HG02870 (cell line): ENCODE measurements at regions not wholly inside any gene's neighbourhood (a gene's known extent, or its start where the extent isn't known, plus 50 kb on each side); places are given as distances from the start of the nearest gene placed in this dataset.
"Not testable (repeated sequence)": the region's sequence is repeated elsewhere in the genome, so short reads cannot be mapped to it uniquely, and the experiment has no call there.

Experiments used
- ATAC-seq: cut with Tn5 transposase; IDR thresholded peaks from one replicate; pipeline ENCODE4 v1.9.1; 2021; ENCODE audit warnings: mild to moderate bottlenecking, moderate library complexity; ENCODE audit not compliant: unreplicated experiment

- ATAC-seq = no peak
Measured at GRCh38 chr15:93748710-93749109, 482.7 kb upstream of the MCTP2 start.

DNA sequence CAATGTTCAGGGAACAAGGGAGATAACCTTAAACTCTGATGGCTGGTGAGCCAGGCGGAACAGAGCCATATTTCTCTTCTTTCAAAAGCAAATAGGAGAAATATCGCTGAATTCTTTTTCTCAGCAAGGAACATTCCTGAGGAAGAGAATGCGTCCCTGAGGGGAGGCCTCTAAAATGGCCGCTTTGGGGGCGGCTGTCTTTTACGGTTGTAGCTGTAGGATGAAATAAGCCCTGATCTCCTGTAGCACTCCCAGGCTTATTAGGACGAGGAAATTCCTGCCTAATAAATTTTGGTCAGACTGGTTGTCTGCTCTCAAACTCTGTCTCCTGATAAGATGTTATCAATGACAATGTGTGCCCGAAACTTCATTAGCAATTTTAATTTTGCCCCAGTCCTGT is 496.4 kb upstream of the MCTP2 start:
- ATAC-seq = not testable (repeated sequence)

DNA sequence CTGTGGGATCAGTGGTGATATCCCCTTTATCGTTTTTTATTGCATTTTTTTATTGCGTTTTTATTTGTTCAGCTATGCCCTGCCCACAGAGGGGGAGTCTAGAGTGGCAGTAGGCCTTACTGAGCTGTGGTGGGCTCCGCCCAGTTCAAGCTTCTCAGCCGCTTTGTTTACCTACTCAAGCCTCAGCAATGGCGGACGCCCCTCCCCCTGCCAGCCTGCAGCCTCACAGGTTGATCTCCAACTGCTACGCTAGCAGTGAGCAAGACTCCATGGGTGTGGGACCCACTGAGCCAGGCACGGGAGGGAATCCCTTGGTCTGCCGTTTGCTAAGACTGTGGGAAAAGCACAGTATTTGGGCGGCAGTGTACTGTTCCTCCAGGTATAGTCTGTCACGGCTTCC is 500.6 kb upstream of the MCTP2 start:
- no peak for ATAC-seq

DNA sequence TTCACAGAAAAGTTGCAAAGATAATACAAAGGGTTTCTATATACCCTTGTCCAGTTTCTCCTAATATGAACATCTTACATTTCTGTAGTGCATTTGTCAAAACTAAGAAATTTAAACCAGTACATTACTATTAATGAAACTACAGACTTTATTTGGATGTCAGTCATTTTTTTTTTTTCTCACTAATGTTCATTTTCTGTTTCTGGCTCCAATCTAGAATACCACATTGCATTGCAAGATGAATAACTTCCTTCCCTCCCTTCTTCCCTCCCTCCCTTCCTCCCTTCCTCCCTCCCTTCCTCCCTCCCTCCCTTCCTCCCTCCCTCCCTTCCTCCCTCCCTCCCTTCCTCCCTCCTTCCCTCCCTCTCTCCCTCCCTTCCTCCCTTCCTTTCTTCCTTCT is 509.2 kb upstream of the MCTP2 start:
- ATAC-seq = no peak

- ATAC-seq = no peak
Measured at GRCh38 chr15:93720607-93721006, 510.8 kb upstream of the MCTP2 start.

DNA sequence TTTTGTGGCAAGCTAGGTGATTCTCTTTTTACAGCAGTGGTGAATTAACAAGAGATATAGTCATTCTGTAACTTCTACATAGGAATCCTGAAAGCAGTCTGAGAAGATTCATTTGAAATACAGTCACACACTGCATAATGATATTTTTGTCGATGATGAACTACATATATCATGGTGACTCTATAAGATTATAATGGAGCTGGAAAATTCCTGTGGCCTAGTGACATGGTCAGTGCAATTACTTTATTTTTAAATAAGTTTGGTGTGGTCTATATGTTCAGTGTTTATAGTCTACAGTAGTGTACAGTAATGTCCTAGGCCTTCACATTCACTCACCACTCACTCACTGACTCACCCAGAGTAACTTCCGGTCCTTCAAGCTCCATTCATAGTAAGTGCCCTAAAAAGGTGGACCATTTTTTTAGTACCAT is 511.4 kb upstream of the MCTP2 start:
- no peak for ATAC-seq

GRCh38 chr15:93716615-93717231 is 514.6 kb upstream of the MCTP2 start:
- no peak for ATAC-seq

DNA sequence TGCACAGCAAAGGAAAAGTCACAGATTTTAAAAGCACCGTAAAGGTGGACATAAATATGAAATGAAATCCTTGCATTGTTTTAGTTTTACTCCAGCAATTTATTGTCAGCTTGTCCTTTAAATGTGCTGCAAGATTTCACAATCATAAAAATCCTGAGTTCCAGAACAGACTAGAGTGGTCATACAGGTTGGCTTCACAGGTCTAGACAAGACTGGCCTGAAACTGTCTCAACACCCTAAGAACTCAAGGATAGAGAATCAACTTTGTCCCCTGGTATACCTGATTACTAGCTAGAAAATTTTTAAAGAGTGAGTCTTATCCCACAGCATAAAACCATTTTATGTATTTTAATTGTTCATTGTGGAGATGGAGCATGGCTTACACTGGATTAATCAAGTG is 521.7 kb upstream of the MCTP2 start:
- ATAC-seq = no peak

DNA sequence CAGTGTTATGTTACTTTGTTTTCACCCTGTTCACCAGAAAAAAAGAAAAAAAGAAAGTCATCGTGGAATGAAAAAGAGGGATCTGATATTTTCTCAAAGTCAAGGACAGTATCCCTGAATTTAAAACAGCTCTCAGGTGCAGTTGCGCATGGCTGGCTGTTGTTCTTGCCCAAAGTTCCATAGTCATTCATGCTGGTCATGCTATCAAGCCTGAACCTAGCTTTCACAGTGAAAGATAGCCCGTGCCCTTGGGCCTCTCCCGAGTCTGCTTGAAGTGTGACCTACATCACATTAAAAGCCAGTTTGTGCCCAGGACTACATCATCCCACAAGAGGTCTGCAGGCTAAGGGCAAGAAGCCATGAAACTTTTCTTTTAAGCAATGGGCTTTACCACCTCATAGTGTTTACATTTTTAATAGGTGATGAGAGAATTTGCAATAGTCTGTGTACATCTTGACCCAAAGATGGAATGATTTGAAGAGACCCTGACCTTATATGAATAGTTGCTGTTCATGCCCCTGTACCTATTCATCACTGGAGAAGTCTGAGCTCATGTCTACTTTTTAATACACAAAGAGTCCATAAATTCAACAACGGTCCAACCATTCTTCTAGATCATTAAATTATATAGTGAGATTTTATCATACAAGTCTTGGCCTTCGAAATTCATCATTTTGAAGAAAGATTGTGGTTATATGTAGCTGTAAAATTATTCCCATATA is 522.5 kb upstream of the MCTP2 start:
- no peak for ATAC-seq

- no peak for ATAC-seq
Measured at GRCh38 chr15:93707751-93708150, 523.6 kb upstream of the MCTP2 start.

DNA sequence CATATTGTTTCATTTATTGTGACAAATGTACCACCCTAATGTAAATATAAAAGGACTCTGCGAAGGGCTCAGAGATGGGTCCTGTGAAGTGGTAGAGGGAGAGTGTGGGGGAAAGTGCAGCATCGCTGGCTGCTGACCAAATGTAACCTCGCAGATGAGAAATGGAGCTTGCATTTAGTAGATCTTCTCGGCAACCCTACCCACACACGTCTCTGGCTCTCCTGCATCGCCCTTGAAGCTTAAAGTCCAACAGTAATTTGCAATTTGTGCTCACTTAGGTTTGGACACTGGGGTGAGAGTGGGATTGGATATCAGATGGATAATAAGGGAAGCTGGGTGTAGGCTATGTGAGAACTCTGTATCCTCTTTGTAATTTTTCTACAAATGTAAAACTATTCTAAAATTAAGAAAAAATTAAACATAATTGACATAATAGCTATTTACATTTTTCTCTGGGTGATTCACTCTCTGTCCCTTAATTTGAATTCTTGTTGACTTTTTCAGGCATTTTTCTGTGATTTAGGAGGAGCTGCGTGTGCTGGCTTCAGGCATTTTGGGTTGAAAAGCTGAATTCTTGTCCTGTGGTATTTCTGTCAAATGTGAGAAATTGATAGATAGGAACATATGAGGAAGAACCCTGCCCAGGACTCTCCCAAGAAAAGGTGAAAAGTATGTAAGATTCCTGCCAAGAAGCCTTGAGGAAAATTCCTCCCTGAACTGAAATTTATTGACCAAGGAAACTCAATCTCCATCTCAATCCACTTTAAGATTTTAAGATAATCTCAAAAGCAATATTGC is 524.7 kb upstream of the MCTP2 start:
- ATAC-seq = no peak

DNA sequence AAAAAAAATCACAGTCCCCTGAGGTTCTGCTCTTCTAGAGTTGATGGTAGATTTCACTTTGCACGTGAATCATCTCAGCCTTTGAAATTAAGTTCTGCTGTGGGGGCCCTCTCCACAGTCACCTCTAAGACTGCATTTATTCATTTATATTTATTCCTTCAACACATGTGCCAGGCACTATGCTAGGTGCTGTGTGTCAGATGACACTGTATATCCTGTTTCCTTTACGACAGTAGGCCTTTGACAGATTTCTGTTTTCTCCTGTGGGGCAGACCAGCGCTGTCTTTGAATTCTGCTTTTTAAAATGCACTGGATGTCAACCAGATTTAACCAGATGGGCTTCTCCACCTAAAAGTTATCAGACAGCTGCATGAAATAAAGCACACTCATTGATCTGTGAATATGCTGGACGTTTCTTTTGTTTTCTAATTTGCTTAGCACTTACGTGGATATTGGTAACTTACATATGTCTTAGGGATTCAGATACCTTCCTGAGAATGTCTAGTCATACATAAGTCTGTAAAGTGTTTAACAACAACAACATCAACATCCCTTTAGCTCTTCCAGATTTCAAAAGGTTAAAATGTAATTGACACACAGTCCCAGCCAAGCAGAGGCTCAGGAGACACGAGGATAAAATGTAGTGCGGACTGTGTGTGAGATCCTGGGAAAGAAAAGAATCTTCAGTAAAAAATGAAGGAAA is 525.5 kb upstream of the MCTP2 start:
- no peak for ATAC-seq

- no peak for ATAC-seq
Measured at GRCh38 chr15:93703092-93703739, 528.1 kb upstream of the MCTP2 start.

DNA sequence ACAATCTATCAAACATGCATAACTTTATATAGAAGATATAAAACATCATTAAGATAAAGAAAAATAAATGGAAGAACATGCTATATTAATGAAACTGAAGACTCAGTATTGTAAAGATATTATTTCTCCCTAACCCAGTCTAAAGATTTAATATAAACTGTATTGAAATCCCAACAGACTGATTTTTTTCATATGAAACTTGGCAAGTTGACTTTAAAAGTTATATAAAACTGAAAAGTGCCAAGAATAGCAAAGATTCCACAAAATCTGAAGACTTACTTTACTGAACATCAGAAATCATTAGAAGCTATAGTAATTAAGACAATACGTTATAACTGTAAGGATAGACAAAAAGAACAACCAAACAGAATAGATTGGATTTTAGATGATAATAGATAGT is 531.3 kb upstream of the MCTP2 start:
- ATAC-seq = no peak

DNA sequence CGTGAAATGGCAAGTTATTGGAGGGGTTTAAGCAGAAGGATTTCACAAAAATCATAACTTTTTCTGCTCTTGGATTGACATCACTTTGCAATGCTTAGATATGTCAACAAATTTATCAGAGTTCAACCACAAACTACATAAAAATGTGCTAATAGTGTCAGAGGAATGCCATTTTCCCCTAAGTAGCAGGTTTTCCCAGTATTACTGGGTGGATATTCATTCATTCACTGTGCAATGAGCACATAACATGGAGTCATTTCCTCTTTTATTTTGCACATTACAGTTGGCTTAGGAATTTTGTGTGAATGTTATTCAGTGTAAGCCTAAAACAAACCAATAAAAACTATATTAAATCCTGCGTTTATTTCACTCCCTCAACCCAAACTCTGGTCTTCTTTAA is 537.3 kb upstream of the MCTP2 start:
- no peak for ATAC-seq

- no peak for ATAC-seq
Measured at GRCh38 chr15:93683651-93684050, 547.7 kb upstream of the MCTP2 start.

- ATAC-seq = no peak
Measured at GRCh38 chr15:93671387-93671943, 559.9 kb upstream of the MCTP2 start.

DNA sequence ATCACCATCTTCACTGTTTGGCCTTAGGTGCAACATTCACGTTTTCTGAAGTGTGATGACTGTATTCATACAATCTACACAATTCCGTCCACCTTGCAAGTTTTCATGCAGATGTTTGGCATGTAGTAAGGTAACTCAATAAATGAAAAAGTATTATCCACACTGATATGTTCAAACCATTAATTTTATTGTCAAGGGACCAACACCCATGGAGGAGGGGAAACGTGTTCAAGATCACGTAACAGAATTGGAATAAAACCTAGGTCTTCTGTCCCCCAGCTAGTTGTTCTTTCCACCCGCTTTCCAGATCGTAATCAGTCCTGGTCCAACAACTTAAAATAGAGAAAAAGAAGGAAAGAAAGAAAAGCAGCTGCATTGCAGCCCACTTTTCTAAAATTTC is 560.4 kb upstream of the MCTP2 start:
- no peak for ATAC-seq

DNA sequence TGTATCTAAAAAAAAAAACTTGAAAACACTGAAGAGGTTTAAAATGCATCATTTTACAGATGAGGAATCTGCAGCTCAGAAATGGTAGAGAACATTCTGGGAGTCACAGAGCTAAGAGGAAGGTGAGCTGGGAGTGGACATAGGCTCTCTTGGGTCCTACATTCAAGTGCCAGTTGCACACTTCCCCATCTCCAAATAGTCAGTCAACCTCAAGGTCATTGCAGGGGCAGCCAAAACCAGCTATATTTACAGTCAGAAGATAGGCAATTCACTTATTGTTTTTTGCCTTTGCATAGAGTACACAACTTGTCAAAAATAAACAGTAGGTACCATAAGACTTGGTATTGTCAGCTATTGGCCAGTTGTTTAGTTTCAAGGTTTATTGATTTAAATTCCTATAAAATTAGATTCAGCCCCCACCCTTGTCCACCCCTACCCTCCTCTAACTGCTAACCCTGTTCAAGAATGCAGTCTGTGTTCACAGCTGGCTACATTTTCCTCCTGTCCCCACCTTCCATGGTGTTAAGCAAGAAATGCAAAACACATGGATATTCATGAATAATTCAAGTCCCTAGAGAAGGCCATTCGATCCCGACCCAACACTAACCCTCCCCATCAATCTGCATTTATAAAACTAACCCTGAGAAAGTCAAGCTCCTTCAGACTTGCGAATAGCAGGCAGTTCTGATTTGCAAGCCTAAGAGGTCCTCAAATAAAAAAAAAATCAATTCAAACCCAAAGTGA is 567.0 kb upstream of the MCTP2 start:
- no peak for ATAC-seq
